Body of pancreas (tissue), 4 donors: ENCODE measurements at regions not wholly inside any gene's neighbourhood (a gene's known extent, or its start where the extent isn't known, plus 50 kb on each side); places are given as distances from the start of the nearest gene placed in this dataset.

Experiments
- CTCF ChIP-seq, 7 experiments: fragments of 450-650 bp in 4 of 7; fragments of 200-600 bp in 3 of 7; sonication (generic) in 3 of 7; IDR thresholded peaks; one replicate each; pipeline ENCODE4 v1.5.1; 2016 to 2019; ENCODE audit warnings: antibody characterized with exemption in 7 of 7
- POLR2A ChIP-seq, 3 donors: fragments of 450-650 bp; IDR thresholded peaks; one replicate each; pipeline ENCODE4 v1.6.1; 2016; ENCODE audit warnings: antibody characterized with exemption in 3 of 3, mild to moderate bottlenecking in 2 of 3

GRCh38 chr7:112994656-112995055 is 92.0 kb downstream of the GPR85 start:
- TF ChIP-seq POLR2A (IDR thresholded peaks at IDR 0.05) (no peak), CTCF (IDR thresholded peaks at IDR 0.05) (no peak)
